Suprapubic skin (tissue), 4 donors: ENCODE measurements at regions not wholly inside any gene's neighbourhood (a gene's known extent, or its start where the extent isn't known, plus 50 kb on each side); places are given as distances from the start of the nearest gene placed in this dataset.

Source experiments
- DNase-seq, 2 donors: peaks; one replicate each; pipeline ENCODE4 v3.0.0-alpha.2; 2019; ENCODE audit warnings: low spot score in 2 of 2
- H3K27ac ChIP-seq: fragments of 200-600 bp; sonication (generic); one replicate; pipeline ENCODE4 v1.5.1; 2019
- H3K27me3 ChIP-seq: fragments of 200-600 bp; sonication (generic); one replicate; pipeline ENCODE4 v1.5.1; 2019
- H3K36me3 ChIP-seq: fragments of 200-600 bp; sonication (generic); one replicate; pipeline ENCODE4 v1.5.1; 2019
- H3K4me1 ChIP-seq: fragments of 200-600 bp; sonication (generic); one replicate; pipeline ENCODE4 v1.5.1; 2019
- H3K4me3 ChIP-seq: fragments of 200-600 bp; sonication (generic); one replicate; pipeline ENCODE4 v1.5.1; 2019; ENCODE audit warnings: mild to moderate bottlenecking
- H3K9me3 ChIP-seq: fragments of 200-600 bp; sonication (generic); one replicate; pipeline ENCODE4 v1.5.1; 2019
- CTCF ChIP-seq, 2 donors: fragments of 200-600 bp in 1 of 2; fragments of 450-650 bp in 1 of 2; sonication (generic) in 1 of 2; IDR thresholded peaks; one replicate each; pipeline ENCODE4 v1.5.1; 2016 to 2019; ENCODE audit warnings: antibody characterized with exemption in 2 of 2, mild to moderate bottlenecking in 1 of 2, moderate library complexity in 1 of 2
- EP300 ChIP-seq: sonication (generic); formaldehyde crosslinking; IDR thresholded peaks from one replicate; pipeline ENCODE4 v1.6.1; 2017; ENCODE audit warnings: antibody characterized with exemption
- POLR2A ChIP-seq, 2 donors: fragments of 450-650 bp; IDR thresholded peaks; one replicate each; pipeline ENCODE4 v1.6.1; 2017; ENCODE audit warnings: antibody characterized with exemption in 2 of 2, mild to moderate bottlenecking in 2 of 2, moderate library complexity in 2 of 2
- POLR2AphosphoS5 ChIP-seq, 3 donors: sonication (generic); formaldehyde crosslinking; IDR thresholded peaks; one replicate each; pipeline ENCODE4 v1.6.1; 2017; ENCODE audit warnings: antibody characterized with exemption in 3 of 3
- WGBS: methylation state at CpG from one replicate; pipeline ENCODE4 v1.1.5; 2018; 5-methylcytosine and 5-hydroxymethylcytosine counted together

- Histone ChIP-seq H3K9me3 (no peaks in the 10 kb centered on the region), H3K4me3 (no peak overlapping the region), H3K36me3 (no peaks in the 10 kb centered on the region), H3K4me1 (no peaks in the 10 kb centered on the region), H3K27me3 (no peaks in the 10 kb centered on the region), H3K27ac (no peak overlapping the region)
- no peak for TF ChIP-seq POLR2A (IDR thresholded peaks at IDR 0.05)
- TF ChIP-seq CTCF (IDR thresholded peaks at IDR 0.05), result no peak
- no peak for TF ChIP-seq POLR2AphosphoS5 (IDR thresholded peaks at IDR 0.05)
- TF ChIP-seq EP300, result no peak
- DNase-seq, result peak in 1 of 2 donors; percentile 31
These were observed 78.8 kb upstream of the TRABD2B start for GRCh38 chr1:48076017-48076416.

GRCh38 chr1:48073798-48074530 lies 76.8 kb upstream of the TRABD2B start:
- no peak overlapping the region for H3K4me3 ChIP-seq
- no peak overlapping the region for H3K27ac ChIP-seq
- TF ChIP-seq POLR2AphosphoS5 (IDR thresholded peaks at IDR 0.05), result no peak
- no peak for TF ChIP-seq CTCF (IDR thresholded peaks at IDR 0.05)
- TF ChIP-seq POLR2A (IDR thresholded peaks at IDR 0.05), result no peak
- no peak for TF ChIP-seq EP300
- H3K27me3 ChIP-seq, result no peaks in the 10 kb centered on the region
- no peak for DNase-seq
- H3K36me3 ChIP-seq, result no peaks in the 10 kb centered on the region
- H3K9me3 ChIP-seq, result no peaks in the 10 kb centered on the region
- H3K4me1 ChIP-seq, result no peaks in the 10 kb centered on the region
- 87% methylated on average over 12 of the region's 12 CpGs for WGBS

- no peak overlapping the region for H3K4me3 ChIP-seq
- no peaks in the 10 kb centered on the region for H3K4me1 ChIP-seq
- H3K36me3 ChIP-seq, result no peaks in the 10 kb centered on the region
- no peak for DNase-seq
- no peak overlapping the region for H3K27ac ChIP-seq
- 94% methylated on average over 1 of the region's 1 CpG for WGBS
- no peaks in the 10 kb centered on the region for H3K27me3 ChIP-seq
- TF ChIP-seq POLR2AphosphoS5 (IDR thresholded peaks at IDR 0.05), result no peak
- no peak for TF ChIP-seq POLR2A (IDR thresholded peaks at IDR 0.05)
- no peak for TF ChIP-seq CTCF (IDR thresholded peaks at IDR 0.05)
- no peak for TF ChIP-seq EP300
- H3K9me3 ChIP-seq, result no peaks in the 10 kb centered on the region
These were observed 74.3 kb upstream of the TRABD2B start for GRCh38 chr1:48071513-48071912.

DNA sequence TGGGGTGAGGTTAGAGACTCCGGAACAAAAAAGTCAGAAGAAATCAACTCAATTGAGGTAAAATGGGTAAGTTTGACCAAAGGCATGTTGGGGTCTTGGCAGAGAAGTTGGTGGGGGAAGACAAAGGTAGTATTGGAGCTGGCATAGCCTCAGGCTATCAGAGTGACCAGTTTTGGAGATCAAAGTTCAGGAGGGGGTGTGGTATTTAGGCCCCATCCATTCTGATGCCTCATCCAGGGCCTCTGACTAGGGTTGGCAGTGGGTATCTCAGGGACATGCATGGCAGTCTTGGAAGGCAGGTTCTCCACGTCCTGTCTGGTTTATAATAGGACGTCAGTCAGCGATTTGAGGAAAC lies 73.2 kb upstream of the TRABD2B start:
- no peak overlapping the region for H3K27ac ChIP-seq
- no peak overlapping the region for H3K4me3 ChIP-seq
- no peaks in the 10 kb centered on the region for H3K9me3 ChIP-seq
- no peaks in the 10 kb centered on the region for H3K4me1 ChIP-seq
- no peaks in the 10 kb centered on the region for H3K36me3 ChIP-seq
- WGBS, result 80% methylated on average over 4 of the region's 4 CpGs
- no peaks in the 10 kb centered on the region for H3K27me3 ChIP-seq
- no peak for DNase-seq
- no peak for TF ChIP-seq EP300
- TF ChIP-seq CTCF (IDR thresholded peaks at IDR 0.05), result no peak
- no peak for TF ChIP-seq POLR2A (IDR thresholded peaks at IDR 0.05)
- no peak for TF ChIP-seq POLR2AphosphoS5 (IDR thresholded peaks at IDR 0.05)

DNA sequence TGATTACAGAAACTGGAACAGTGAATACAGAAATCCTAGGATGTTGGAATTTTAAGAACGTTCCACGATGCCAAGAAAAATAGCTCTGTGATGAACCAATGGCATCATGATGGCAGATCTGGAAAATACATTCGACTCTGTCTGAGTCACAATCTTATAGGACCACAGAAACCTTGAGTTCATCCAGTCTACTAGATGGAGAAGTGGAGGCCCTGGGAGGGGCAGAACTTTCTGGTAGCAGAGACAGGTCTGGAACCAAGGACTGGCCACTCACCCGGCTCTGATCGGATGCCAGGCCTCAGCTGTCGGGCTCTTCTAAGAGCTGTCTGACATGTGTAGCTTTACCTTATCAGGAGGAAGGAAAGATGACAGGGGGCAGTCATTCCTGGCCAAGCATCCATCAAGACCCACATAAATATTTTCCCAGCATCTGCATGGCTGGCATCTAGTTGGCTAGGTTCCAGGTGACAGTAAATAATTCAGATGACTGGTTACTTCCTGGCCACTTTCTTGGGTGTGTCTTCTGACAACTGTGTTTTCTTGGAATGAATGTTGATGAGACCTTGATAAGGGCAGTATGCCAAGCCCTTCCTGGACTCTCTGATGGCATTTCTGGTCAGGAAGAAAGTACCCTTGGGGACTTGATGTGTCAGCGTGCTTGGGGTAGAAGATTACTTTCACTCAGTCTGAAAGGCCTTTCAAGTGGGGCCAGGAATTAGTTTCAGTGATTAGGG lies 72.6 kb upstream of the TRABD2B start:
- DNase-seq, result no peak
- H3K4me3 ChIP-seq, result no peak overlapping the region
- no peak overlapping the region for H3K27ac ChIP-seq
- 65% methylated on average over 7 of the region's 7 CpGs for WGBS
- no peaks in the 10 kb centered on the region for H3K36me3 ChIP-seq
- H3K4me1 ChIP-seq, result no peaks in the 10 kb centered on the region
- TF ChIP-seq POLR2AphosphoS5 (IDR thresholded peaks at IDR 0.05) (no peak), POLR2A (IDR thresholded peaks at IDR 0.05) (no peak), CTCF (IDR thresholded peaks at IDR 0.05) (no peak)
- H3K27me3 ChIP-seq, result no peaks in the 10 kb centered on the region
- no peaks in the 10 kb centered on the region for H3K9me3 ChIP-seq
